ENCODE measurements at regions not wholly inside any gene's neighbourhood (a gene's known extent, or its start where the extent isn't known, plus 50 kb on each side); places are given as distances from the start of the nearest gene placed in this dataset.

DNA sequence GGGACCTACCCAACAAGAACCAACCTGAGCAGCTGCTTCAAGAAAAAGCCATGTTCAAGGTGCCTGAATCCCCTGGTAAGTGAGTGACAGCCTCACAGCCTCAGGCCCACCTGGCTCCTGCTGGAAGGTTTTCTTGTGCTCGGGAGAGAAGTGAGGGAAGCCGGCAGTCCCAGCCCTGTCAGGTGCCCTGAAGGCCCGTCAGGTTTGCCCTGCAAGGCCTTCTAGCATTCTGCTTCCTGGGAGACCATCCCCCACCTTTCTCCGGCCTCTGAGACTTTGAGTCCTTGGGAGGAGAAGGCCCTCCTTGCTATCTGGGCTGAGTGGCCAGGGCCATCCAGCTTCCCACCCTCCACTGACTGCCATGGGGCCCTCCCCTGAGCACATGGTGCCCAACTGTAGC, 166.7 kb upstream of the ZNF267 start:
- TF ChIP-seq, protein P1, sequence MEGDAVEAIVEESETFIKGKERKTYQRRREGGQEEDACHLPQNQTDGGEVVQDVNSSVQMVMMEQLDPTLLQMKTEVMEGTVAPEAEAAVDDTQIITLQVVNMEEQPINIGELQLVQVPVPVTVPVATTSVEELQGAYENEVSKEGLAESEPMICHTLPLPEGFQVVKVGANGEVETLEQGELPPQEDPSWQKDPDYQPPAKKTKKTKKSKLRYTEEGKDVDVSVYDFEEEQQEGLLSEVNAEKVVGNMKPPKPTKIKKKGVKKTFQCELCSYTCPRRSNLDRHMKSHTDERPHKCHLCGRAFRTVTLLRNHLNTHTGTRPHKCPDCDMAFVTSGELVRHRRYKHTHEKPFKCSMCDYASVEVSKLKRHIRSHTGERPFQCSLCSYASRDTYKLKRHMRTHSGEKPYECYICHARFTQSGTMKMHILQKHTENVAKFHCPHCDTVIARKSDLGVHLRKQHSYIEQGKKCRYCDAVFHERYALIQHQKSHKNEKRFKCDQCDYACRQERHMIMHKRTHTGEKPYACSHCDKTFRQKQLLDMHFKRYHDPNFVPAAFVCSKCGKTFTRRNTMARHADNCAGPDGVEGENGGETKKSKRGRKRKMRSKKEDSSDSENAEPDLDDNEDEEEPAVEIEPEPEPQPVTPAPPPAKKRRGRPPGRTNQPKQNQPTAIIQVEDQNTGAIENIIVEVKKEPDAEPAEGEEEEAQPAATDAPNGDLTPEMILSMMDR (IDR thresholded peaks at IDR 0.05; ENCODE audit: poor library complexity, severe bottlenecking), result no peak
- H3K4me1 ChIP-seq (ENCODE audit: insufficient read depth, poor library complexity, severe bottlenecking), result no peaks in the 10 kb centered on the region
- no peaks in the 10 kb centered on the region for H3K9me3 ChIP-seq (ENCODE audit: severe bottlenecking)
- H3K36me3 ChIP-seq (ENCODE audit: low read depth), result peaks cover 51% of the 10 kb centered on the region
- H3K4me3 ChIP-seq (ENCODE audit: severe bottlenecking), result no peak overlapping the region
- H3K27ac ChIP-seq (ENCODE audit: poor library complexity, severe bottlenecking), result no peak overlapping the region
- ATAC-seq (ENCODE audit: low read depth) (no peak), DNase-seq (ENCODE audit: low spot score) (no peak)
- no peaks in the 10 kb centered on the region for H3K27me3 ChIP-seq (ENCODE audit: insufficient read depth, poor library complexity, severe bottlenecking)

DNA sequence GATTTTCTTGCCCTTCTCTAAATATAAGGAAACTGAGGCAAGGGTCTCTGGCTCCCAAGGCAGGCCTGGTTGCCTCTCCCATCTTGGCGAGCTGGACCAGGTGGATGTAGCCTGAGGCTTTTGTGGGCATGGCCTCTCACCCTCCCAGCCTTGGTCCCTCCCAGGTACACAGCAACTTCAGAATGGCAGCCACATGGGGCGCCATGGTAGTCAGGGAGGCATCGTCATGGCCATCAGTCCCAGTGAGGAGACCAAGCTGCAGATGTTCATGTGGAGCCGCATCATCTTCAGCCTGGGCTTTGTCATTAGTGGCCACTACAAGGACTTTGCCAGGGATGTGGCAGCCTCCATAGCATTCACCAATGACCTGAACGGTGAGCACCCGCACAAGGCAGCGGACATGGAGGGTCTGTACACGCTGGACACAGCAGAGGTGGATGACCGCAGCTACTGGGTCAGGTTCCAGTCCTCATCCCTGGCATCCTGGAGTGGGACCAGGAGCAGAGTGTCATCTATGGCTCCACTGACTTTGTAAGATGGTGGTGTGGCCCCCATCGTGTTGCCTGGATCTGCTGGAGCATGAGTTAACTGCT, 165.8 kb upstream of the ZNF267 start:
- Histone ChIP-seq H3K27ac (ENCODE audit: poor library complexity, severe bottlenecking) (no peak overlapping the region), H3K4me3 (ENCODE audit: severe bottlenecking) (no peak overlapping the region), H3K9me3 (ENCODE audit: severe bottlenecking) (no peaks in the 10 kb centered on the region), H3K27me3 (ENCODE audit: insufficient read depth, poor library complexity, severe bottlenecking) (no peaks in the 10 kb centered on the region), H3K36me3 (ENCODE audit: low read depth) (peaks cover 45% of the 10 kb centered on the region), H3K4me1 (ENCODE audit: insufficient read depth, poor library complexity, severe bottlenecking) (no peaks in the 10 kb centered on the region)
- DNase-seq (ENCODE audit: low spot score) (no peak), ATAC-seq (ENCODE audit: low read depth) (no peak)
- TF ChIP-seq, protein P1 (IDR thresholded peaks at IDR 0.05; ENCODE audit: poor library complexity, severe bottlenecking), result no peak

DNA sequence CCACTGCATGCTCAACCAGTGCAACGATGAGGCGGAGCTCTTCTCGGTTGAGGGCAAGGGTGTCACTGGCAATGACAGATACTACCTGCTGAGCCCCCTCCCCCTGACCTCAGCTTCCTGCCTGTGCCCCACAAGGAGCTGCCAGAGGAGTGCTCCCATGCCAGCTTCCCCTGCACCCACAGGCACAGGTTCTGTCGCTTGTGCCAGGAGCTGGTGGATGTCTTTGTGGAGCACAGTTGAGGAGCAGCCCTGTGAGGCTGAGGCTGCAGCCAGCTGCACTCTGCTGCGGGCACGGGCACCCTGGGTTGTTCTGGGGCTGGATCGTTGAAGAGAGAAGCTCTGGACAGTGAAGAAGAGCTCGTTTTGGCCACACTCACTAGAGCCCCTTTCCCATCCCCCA, 165.3 kb upstream of the ZNF267 start:
- Histone ChIP-seq H3K4me1 (ENCODE audit: insufficient read depth, poor library complexity, severe bottlenecking) (no peaks in the 10 kb centered on the region), H3K9me3 (ENCODE audit: severe bottlenecking) (no peaks in the 10 kb centered on the region), H3K36me3 (ENCODE audit: low read depth) (peaks cover 41% of the 10 kb centered on the region), H3K4me3 (ENCODE audit: severe bottlenecking) (no peak overlapping the region), H3K27ac (ENCODE audit: poor library complexity, severe bottlenecking) (no peak overlapping the region), H3K27me3 (ENCODE audit: insufficient read depth, poor library complexity, severe bottlenecking) (no peaks in the 10 kb centered on the region)
- TF ChIP-seq, protein P1 (IDR thresholded peaks at IDR 0.05; ENCODE audit: poor library complexity, severe bottlenecking), result no peak
- no peak for ATAC-seq (ENCODE audit: low read depth)
- DNase-seq (ENCODE audit: low spot score), result no peak

DNA sequence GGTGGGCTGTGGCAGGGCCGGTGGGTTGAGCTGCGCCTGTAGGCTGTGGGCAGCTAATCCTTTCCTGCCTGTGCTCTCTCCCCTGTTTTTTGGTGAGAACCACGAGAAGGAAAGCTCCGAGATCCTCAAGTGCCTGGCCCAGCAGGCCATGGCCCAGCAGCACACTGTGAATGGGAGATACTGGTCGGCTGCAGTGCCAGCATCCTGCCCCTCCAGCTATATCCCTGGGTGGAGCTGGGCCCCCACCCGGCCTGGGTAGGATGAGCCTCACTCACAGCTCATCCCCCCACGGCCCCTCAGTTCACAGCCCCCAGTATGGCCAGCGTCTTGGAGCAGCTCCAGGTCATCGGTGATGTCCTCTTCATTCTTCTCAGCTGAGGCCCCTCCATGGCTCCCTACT, 164.4 kb upstream of the ZNF267 start:
- ATAC-seq (ENCODE audit: low read depth) (no peak), DNase-seq (ENCODE audit: low spot score) (no peak)
- no peak overlapping the region for H3K4me3 ChIP-seq (ENCODE audit: severe bottlenecking)
- H3K4me1 ChIP-seq (ENCODE audit: insufficient read depth, poor library complexity, severe bottlenecking), result peaks cover under 1% of the 10 kb centered on the region
- no peaks in the 10 kb centered on the region for H3K9me3 ChIP-seq (ENCODE audit: severe bottlenecking)
- peaks cover 32% of the 10 kb centered on the region for H3K36me3 ChIP-seq (ENCODE audit: low read depth)
- TF ChIP-seq, protein P1 (IDR thresholded peaks at IDR 0.05; ENCODE audit: poor library complexity, severe bottlenecking), result no peak
- H3K27ac ChIP-seq (ENCODE audit: poor library complexity, severe bottlenecking), result no peak overlapping the region
- H3K27me3 ChIP-seq (ENCODE audit: insufficient read depth, poor library complexity, severe bottlenecking), result no peaks in the 10 kb centered on the region

DNA sequence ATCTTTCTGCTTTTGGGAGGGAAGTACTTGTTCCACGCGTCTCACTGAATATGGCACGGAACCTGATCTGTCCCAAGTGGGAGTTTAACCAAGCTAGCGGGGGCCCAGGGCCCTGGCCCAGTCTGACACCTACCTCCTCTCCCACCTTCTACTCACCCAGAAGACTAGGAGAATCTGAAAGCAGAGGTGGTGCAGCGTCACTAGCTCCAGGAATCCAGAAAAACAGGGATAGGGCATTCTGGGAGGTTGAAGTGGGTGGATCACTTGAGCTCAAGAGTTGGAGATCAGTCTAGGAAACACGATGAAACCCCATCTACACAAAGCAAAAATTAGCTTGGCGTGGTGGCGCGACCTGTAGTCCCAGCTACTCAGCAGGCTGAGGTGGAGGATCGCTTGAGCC, 163.5 kb upstream of the ZNF267 start:
- no peak for DNase-seq (ENCODE audit: low spot score)
- Histone ChIP-seq H3K27me3 (ENCODE audit: insufficient read depth, poor library complexity, severe bottlenecking) (no peaks in the 10 kb centered on the region), H3K4me1 (ENCODE audit: insufficient read depth, poor library complexity, severe bottlenecking) (peaks cover 8% of the 10 kb centered on the region), H3K27ac (ENCODE audit: poor library complexity, severe bottlenecking) (no peak overlapping the region), H3K4me3 (ENCODE audit: severe bottlenecking) (no peak overlapping the region), H3K36me3 (ENCODE audit: low read depth) (peaks cover 29% of the 10 kb centered on the region), H3K9me3 (ENCODE audit: severe bottlenecking) (no peaks in the 10 kb centered on the region)
- no peak for ATAC-seq (ENCODE audit: low read depth)
- TF ChIP-seq, protein P1 (IDR thresholded peaks at IDR 0.05; ENCODE audit: poor library complexity, severe bottlenecking), result no peak

Measured in RWPE2 (cell line).